ENCODE measurements at regions not wholly inside any gene's neighbourhood (a gene's known extent, or its start where the extent isn't known, plus 50 kb on each side); places are given as distances from the start of the nearest gene placed in this dataset.
"Not testable (repeated sequence)": the region's sequence is repeated elsewhere in the genome, so short reads cannot be mapped to it uniquely, and the experiment has no call there.

DNA sequence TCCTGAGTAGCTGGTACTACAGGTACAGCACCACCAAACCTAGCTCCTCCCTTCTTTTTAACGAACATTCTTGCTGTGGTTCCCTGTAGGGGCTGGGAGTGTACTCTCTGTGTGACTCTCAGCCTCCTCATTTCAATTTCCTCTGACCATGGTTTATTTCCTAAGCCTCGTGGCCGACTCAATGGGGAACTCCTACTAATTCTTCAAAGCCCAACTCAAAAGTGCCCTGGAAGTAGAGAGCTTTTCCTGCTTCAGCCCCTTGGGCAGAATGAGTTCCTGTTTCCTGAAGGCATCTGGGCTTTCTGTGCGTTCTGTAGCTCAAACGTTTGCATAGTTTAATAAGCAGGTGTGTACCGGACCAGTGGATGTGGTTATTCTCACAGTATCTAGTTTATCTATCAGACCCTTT, 70.9 kb upstream of the ACOT11 start:
- Histone ChIP-seq H3K4me3 (no peak overlapping the region), H3K27me3 (no peaks in the 10 kb centered on the region), H3K36me3 (no peaks in the 10 kb centered on the region), H3K9me3 (no peaks in the 10 kb centered on the region)
- no peak for DNase-seq

DNA sequence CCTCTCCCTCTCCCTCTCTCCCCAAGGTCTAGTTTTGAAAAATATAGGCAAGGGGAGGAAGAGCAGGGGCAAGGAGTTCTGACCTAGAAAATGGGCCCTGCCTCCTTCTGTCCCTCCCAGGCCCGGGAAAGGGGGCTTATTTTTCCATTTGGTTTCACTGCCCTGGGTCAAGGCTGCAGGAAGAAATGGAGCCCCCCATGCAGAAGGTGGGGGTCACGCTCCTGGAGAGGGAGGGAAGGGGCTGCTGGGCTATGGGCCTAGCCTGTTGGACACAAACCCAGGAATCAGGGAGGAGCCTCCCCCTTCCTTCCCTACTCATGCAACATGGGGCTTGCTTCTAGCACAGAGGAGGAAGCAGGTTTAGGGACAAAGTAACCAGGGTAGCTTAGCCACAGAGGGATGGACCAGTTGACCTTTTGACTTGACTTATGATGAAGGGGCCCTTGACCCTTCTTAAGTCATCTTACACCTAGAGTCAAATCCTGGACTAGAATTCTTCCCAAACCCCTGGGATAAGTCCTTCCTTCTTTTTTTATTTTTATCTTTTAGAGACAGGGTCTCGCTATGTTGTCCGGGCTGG, 70.4 kb upstream of the SSBP3 start:
- Histone ChIP-seq H3K4me3 (no peak overlapping the region), H3K36me3 (no peaks in the 10 kb centered on the region), H3K27me3 (no peaks in the 10 kb centered on the region), H3K9me3 (no peaks in the 10 kb centered on the region)
- no peak for DNase-seq

DNA sequence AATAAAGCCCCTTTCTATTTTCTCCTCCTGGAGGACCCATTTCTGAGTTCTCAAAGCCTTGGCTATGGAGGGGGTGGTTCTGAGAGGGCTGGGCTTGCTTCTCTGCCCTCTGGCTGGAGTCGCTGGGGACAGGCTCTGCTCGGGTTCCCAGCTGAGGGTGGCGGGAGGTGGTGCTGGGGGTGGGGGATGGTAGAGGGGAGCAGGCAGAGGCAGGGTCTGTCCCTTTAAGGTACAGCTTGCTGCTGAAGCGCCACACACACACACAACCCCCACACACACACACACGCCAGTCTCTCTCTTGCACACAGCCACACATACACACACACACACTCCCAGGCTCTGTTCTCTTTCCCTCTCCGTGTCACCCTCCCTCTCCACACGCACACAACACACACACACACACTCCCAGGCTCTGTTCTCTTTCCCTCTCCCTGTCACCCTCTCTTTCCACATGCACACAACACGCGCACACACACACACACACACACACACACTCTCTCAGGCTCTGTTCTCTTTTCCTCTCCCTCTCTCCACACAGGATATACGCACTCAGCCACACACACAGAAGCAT, 69.8 kb upstream of the SSBP3 start:
- no peaks in the 10 kb centered on the region for H3K9me3 ChIP-seq
- H3K36me3 ChIP-seq, result no peaks in the 10 kb centered on the region
- H3K4me3 ChIP-seq, result no peak overlapping the region
- no peaks in the 10 kb centered on the region for H3K27me3 ChIP-seq
- DNase-seq, result no peak

DNA sequence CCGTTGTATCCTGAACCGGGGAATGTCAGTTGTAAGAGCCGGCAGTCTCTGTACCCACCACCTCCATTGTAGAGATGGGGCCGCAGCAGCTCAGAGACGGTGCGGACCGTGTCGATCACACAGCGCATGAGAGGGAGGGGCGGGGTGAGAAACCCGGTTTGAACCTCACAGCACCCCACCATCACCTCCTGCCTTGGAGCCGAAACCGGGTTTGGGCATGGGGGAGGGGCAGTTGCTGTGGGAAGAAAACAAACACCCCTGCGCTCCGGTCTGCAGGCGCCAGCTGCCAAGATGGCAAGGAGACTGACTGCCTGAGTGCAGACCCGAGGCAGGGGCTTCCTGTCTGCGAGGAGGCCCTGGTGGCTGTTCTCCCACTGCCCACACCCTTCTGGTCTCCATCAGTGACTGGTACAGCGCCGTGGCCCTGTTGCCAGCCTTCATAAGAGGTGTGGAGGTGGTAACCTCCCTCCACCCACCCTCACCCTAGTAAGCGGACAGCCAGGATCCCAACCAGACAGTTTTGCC, 69.2 kb upstream of the SSBP3 start:
- no peak overlapping the region for H3K4me3 ChIP-seq
- DNase-seq, result no peak
- no peaks in the 10 kb centered on the region for H3K27me3 ChIP-seq
- H3K36me3 ChIP-seq, result no peaks in the 10 kb centered on the region
- no peaks in the 10 kb centered on the region for H3K9me3 ChIP-seq

DNA sequence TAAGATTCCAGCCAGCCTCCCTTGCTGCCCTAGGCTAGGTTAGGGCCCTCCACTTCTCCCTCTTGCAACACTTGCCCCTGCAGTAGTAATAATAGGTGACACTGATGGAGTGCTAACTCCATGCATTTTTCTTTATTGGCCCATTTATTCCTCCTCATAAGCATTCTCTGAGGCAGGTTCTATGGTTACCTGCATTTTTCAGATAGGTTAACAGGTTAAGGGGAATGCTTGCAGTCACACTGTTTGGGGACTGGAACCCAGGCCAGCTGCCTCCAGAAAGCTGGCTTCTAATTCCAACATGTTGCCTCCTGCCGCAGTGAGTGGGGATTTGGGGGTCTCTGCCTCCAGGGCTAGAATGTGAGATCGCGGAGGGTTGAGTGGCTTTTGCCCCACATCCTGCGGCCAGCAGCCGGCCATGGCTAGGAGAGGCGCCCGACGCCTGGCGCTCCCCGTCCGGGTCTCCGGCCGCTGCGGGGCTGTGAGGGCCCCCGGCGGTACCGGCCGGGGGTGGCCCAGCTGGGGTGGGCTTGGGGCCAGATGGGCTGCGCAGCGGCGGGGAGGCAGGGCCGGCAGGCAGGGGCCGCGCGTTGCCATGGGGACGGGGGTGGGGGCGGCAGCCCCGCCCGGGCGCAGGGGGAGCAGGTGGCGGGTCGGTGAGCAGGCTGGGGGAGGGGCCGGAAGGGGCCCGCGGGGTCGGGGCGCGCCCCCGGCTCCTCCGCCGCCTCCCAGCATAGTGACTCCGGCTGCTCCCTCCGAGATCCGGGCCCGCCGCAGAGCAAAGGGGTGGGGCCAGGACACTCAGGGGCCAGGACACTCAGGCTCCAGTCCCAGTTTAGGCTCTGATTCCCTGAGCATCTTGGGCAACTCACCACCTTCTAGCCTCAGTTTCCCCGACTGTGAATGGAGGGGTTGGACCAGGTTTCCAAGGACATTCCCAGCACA, 68.4 kb upstream of the SSBP3 start:
- Histone ChIP-seq H3K36me3 (no peaks in the 10 kb centered on the region), H3K4me3 (no peak overlapping the region), H3K9me3 (no peaks in the 10 kb centered on the region), H3K27me3 (no peaks in the 10 kb centered on the region)
- no peak for DNase-seq

DNA sequence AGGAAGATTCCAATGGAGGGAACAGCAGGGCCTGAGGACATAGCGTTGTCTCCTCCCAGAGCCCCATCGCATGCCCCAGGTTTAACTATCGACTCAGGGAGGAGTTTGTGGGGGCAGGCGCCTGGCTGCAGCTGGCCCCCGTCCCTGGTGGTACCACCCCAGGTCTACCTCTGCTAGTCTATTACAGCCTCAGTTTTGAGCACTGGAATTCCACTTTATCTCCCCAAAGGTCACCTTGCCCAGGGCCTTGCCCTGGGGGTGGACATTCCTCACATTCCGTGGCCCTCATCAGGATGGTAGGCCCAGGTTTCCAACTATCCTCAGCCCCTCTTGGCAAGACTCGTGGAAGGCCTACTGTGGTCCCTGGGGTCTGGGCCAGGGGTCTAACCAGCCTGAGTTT, 65.4 kb upstream of the SSBP3 start:
- no peak for DNase-seq
- Histone ChIP-seq H3K4me3 (no peak overlapping the region), H3K36me3 (no peaks in the 10 kb centered on the region), H3K9me3 (no peaks in the 10 kb centered on the region), H3K27me3 (no peaks in the 10 kb centered on the region)

DNA sequence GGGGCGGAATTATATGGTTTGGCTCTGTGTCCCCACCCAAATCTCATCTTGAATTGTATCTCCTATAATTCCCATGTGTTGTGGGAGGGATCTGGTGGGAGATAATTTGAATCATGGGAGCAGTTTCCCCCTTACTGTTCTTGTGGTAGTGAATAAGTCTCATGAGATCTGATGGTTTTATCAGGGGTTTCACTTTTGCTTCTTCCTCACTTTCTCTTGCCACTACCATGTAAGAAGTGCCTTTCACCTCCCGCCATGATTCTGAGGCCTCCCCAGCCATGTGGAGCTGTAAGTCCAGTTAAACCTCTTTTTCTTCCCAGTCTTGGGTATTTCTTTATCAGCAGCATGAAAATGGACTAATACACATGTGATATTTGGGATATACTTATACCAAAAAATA, 63.2 kb upstream of the SSBP3 start:
- not testable (repeated sequence) for DNase-seq, H3K4me3 ChIP-seq, H3K27me3 ChIP-seq, H3K36me3 ChIP-seq, H3K9me3 ChIP-seq

DNA sequence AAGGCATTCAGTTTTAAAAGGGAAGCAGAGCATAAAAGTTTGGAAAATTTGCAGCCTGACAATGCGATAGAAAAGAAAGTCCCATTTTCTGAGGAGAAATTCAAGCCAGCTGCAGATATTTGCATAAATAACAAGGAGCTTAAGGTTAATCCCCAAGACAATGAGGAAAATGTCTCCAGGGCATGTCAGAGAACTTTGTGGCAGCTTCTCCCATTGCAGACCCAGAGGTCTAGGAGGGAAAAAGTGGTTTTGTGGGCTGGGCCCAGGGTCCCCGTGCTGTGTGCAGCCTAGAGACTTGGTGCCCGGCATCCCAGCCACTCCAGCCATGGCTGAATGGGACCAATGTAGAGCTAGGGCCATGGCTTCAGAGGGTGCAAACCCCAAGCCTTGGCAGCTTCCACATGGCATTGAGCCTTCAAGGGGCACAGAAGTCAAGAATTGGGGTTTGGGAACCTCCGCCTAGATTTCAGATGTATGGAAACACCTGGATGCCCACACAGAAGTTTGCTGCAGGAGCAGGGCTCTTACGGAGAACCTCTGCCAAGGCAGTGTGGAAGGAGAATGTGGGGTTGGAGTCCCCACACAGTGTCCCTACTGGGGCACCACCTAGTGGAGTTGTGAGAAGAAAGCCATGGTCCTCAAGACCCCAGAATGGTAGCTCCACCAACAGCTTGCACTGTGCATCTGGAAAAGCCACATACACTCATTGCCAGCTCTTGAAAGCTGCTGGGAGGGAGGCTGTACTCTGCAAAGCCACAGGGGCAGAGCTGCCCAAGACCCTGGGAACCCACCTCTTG, 62.3 kb upstream of the SSBP3 start:
- not testable (repeated sequence) for H3K9me3 ChIP-seq, DNase-seq, H3K36me3 ChIP-seq, H3K4me3 ChIP-seq, H3K27me3 ChIP-seq

DNA sequence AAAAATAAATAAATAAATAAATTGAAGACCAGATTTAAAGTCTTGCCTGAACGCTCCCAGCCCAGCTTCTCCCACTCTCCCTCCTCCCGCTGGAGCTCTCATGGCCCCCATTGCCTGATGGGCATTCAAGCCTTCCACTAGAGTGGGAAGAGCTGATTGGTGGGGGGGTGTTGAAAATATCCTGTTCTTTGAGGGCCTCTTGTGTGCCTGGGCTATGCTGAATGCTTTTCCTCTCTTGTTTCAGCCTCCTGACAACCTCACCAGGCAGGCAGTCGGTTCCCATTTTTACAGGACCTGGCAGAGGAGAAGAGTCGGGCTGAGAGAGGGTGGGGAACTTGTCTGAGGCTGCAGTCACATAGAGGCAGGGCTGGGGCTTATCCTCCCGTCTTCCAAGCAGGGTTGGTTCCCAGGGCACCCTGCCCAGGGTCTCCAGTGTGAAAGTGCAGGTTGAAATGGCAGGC, 59.2 kb upstream of the SSBP3 start:
- Histone ChIP-seq H3K9me3 (no peaks in the 10 kb centered on the region), H3K36me3 (no peaks in the 10 kb centered on the region), H3K4me3 (no peak overlapping the region), H3K27me3 (no peaks in the 10 kb centered on the region)
- no peak for DNase-seq

DNA sequence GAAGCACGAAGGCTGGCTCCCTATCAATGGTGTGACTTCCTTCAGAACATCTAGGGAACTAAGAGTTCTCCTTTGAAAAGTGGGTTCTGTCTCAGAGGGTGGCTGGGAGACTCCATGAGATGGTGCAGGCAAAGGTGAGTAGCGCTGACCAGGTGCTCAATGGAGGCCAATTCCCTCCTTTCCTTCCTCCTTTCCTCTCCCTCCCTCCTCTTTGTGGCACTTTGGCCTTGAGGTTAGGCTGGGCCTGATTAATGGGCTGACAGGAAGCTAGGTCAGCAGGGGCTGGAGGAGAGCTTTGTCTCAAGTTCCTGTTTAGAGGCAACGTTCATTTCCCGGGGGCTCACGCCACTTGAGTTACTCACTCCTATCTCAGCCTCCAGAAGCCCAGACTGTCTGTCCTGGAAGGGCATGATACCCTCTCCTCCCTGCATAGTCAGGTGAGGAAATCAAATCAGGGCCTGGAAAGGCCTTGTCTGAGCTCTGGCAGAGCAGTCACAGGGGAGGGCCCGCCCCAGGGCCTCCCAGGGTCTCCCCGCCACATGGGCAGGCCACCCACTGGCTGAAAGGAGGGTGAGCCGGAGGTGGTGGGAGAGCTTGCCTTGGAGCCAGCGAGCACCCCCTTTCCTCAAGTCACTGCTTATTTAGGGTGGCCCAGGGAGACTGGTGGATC, 58.4 kb upstream of the SSBP3 start:
- H3K4me3 ChIP-seq, result no peak overlapping the region
- H3K9me3 ChIP-seq, result no peaks in the 10 kb centered on the region
- H3K36me3 ChIP-seq, result no peaks in the 10 kb centered on the region
- H3K27me3 ChIP-seq, result no peaks in the 10 kb centered on the region
- DNase-seq, result no peak

DNA sequence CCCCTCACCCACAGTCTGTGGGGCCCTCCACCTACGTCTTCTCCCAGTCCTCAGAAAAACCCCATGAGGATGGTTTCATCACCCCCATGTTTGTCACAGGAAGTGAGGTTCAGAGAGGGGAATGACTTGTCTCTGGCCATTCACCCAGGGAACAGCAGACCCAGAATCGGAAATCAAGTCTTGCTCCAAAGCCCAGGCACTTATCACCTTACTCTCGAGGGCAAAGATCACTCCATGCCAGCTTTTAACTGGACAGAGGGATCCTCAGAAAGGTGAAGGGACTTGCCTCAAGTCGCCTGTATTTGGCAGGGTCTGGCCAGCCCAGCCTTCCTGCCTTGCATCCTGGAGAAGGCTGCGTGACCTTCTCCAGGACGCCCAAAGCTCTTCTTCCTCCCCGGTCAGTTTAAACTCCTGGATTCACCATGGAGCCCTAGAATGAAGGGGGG, 57.9 kb upstream of the SSBP3 start:
- Histone ChIP-seq H3K36me3 (no peaks in the 10 kb centered on the region), H3K4me3 (no peak overlapping the region), H3K9me3 (no peaks in the 10 kb centered on the region), H3K27me3 (no peaks in the 10 kb centered on the region)
- DNase-seq, result no peak

DNA sequence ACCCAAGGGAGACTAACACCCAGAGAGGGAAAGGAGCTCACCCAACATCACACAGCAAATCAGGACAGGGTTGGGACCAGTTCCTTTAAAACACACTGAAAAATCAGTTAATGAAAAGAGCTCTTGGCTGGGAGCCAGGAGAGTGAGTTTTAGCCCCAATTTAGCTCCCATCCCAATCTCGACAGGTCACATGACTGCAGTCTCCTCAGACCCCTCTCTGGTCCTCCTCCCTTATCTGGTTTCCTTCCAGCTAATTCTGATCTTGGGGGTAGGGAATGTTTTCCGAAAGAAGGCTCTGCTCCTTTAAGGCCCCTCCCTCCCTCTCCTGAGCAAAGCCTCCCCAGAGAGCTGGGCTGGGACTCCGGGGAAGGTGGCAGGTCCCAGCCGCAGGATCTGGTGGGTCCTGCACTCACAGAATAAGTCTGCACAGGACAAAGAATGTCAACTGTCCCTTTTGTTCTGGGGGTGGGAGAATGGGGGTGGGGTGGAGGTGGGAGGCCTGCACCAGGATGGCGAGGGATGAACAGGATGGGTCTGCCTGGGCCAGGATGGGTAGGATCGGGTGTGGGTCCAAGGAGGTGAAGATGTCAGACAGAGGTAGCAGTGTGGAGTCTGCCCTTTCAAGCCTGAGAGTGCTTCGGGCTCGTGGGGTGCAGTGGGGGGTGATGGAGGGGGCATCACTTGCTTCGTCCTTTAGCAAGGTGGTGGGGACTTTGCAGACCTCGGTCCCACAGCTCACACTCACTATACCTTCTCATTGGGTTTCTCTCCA, 57.3 kb upstream of the SSBP3 start:
- no peaks in the 10 kb centered on the region for H3K9me3 ChIP-seq
- H3K27me3 ChIP-seq, result no peaks in the 10 kb centered on the region
- H3K4me3 ChIP-seq, result no peak overlapping the region
- DNase-seq, result no peak
- H3K36me3 ChIP-seq, result no peaks in the 10 kb centered on the region

DNA sequence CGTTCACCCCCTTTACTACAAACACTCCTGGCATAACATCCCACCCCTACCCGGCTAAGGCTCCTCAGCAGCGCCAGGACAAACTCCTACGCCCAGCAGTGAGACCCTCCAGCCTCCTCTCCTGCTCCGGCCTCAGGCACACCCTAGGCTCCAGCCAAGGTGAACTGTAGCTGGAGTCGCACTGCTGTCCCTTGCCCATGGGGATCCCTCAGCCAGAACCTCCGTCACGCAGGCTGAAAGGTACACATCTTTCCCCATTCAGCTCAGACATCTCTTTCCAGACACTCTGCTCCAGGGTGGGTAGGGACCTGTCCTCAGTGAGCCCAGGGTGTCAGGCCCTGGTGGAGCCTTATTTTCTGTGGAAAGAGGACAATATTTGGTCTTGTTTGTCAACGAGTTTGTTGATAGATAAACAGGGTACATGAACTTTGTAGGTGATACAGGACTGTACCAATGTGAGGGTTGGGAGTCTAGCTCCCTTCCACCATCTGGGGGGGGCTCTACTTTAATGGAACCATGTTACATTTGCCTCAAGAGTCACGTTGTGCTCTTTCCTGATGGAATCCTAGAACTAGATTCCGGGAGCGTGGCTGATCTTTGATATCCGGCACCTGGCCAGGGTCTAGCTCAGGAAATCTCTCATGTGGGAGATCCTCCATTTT, 56.5 kb upstream of the SSBP3 start:
- Histone ChIP-seq H3K27me3 (no peaks in the 10 kb centered on the region), H3K4me3 (no peak overlapping the region), H3K36me3 (no peaks in the 10 kb centered on the region), H3K9me3 (no peaks in the 10 kb centered on the region)
- no peak for DNase-seq

DNA sequence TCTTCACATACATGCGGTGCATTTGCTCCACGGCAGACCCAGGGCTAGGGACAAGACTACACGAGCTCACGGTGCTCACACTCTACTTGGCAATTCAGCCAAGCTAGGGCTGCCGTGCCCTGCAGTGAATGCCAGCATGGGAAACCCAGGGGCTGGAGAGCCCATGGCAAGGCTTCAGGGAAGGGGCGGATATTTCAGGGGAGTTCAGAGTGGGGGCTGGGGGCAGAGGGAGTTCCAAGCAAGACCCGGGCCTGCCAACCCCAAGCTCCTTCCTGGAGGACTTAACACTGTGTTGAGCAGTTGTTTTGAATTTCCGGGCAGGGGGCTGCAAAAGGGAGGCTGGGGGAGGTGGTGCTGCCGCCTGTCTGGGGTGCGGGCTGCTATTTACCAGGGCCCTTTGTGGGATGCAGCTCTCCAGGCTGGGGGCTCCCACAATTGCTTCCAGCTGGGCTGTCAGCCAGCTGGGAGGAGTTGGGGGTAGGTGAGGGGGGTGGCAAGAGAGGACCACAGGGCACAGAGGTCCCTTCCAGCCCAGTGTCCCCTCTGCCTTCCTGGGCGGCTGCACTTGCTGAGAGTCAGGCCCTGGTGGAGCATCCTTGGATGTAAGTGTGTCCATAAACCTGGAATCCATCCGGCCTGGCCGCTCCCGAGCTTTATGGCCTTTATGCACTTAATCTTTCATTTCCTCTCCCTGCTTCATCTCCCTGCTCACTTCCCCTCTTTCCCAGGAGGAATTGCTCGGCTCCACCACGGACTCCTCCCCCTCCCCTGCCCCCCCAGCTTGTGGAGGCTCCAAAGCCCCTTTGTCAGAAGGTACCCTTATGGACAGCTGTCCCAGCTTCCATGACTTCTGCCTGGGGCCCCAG, 55.8 kb upstream of the SSBP3 start:
- DNase-seq, result no peak
- Histone ChIP-seq H3K9me3 (no peaks in the 10 kb centered on the region), H3K4me3 (no peak overlapping the region), H3K27me3 (no peaks in the 10 kb centered on the region), H3K36me3 (no peaks in the 10 kb centered on the region)

Data from MG63 (cell line).